ENCODE measurements at regions not wholly inside any gene's neighbourhood (a gene's known extent, or its start where the extent isn't known, plus 50 kb on each side); places are given as distances from the start of the nearest gene placed in this dataset.

DNA sequence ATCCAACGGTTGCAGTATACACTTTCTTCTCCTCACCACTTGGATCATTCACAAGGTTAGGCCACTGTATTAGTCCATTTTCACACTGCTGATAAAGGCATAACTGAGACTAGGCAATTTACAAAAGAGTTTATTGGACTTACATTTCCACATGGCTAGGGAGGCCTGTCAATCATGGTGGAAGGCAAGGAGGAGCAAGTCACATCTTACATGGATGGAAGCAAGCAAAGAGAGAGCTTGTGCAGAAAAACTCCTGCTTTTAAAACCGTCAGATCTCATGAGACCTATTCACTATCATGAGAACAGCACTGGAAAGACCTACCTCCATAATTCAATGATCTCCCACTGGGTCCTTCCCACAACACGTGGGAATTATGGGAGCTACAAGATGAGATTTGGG is 81.8 kb upstream of the DAP start:
- no peak for DNase-seq

- no peak for DNase-seq
These were observed 79.0 kb upstream of the DAP start for GRCh38 chr5:10839916-10840599.

- no peak for DNase-seq
These were observed 78.1 kb upstream of the DAP start for GRCh38 chr5:10839118-10839517.

DNA sequence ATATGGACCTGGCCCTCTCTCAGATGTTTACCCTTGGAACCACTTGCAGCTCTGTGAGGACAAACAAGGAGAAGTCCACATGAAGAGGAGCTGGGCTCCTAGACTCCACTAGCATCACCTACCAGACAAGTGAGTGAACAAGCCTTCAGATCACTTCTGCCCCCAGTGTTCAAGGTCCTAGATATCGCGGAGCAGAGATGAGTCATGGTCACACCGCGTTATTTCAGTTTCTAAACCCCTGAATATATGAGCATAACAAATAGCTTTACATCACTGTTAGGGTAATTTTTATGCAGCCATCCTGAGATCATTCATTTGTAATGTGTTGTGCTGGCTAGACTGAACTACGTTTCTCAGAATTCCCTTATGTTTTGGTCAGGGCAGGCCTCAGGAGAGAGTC is 77.0 kb upstream of the DAP start:
- DNase-seq = no peak

DNA sequence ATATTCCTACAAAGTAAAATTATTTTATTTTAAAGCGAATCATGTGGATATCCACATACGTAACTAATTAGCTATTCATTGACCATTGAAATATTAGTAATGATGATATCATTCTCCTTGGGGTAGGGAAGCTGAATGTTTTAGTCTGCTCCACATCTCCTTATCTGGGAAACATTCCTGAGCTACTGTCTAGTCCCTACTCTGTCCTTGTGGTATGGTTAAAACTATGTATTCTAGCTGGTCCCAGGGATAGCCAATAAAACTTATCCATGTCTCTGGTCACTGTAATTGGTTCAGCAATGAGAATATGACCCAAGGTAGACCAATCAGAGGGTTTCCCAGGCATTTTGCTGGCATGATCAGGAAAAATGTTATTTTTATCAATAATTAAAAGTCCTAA is 76.0 kb upstream of the DAP start:
- no peak for DNase-seq

- no peak for DNase-seq
These were observed 73.7 kb upstream of the DAP start for GRCh38 chr5:10834695-10835094.

- DNase-seq = no peak
These were observed 72.0 kb upstream of the DAP start for GRCh38 chr5:10832987-10833386.

DNA sequence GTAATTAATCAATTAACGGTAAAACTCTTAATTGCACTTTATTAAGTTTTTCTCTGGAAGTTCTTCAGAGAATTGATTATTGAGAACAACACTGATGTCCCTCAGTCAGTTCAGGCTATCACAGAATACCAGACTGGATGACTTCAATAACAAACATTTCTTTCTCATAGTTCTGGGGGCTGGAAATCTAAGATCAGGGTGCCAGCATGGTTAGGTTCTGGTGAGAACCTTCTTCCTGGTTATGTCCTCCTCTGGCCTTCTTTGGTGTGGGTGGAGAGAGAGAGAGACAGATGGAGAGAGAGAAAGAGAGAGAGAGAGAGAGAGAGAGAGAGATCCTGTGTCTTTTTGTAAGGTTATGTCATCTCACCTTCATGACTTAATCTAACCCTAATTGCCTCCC is 71.4 kb upstream of the DAP start:
- no peak for DNase-seq

- DNase-seq = no peak
These were observed 70.4 kb upstream of the DAP start for GRCh38 chr5:10831419-10831818.

- no peak for DNase-seq
These were observed 67.2 kb upstream of the DAP start for GRCh38 chr5:10828241-10828640.

GRCh38 chr5:10827571-10827970 is 66.5 kb upstream of the DAP start:
- no peak for DNase-seq

- DNase-seq = no peak
These were observed 65.9 kb upstream of the DAP start for GRCh38 chr5:10826971-10827370.

DNA sequence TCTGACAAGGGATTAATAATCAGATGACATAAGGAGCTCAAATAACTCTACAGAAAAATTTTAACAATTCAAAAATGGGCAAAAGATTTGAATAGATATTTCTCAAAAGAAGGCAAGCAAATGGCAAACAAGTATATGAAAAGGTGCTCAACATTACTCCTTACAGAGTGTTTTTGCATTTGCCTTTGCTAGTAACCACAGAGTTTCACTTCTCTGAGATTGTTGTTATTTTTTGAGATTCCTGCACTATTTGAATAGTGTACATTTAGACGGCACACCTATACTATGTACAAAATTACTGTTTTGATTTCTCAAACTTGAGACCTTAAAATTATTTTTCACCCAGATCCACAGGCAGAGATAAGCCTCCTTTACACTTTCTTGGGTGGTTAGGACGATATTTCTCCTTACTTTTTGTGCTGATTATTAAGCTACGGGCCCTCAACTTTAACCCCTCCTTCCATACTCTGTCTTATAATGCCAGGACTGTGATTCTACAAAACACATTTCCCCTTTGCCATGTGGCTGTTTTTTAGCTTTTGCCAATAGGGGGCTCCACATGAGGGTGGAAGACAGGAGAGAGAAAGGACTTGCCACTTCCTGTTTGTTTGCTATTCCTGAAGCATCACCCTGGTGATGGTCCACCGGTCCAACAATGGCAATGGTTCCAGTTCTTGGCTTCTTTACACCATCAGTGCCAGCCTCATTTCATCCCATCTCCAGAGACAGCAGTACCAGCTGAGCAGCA is 65.0 kb upstream of the DAP start:
- DNase-seq = no peak

GRCh38 chr5:10812218-10812617 is 51.2 kb upstream of the DAP start:
- no peak for DNase-seq

Data from activated CD4-positive, alpha-beta T cell treated with anti-CD3 and anti-CD28 coated beads for 1 hour (primary cell).